H1 (cell line): ENCODE measurements at regions not wholly inside any gene's neighbourhood (a gene's known extent, or its start where the extent isn't known, plus 50 kb on each side); places are given as distances from the start of the nearest gene placed in this dataset.

Experiments used
- ASH2L ChIP-seq: fragments of 200-600, 300-600 bp; sonication (generic); IDR thresholded peaks from one replicate; pipeline ENCODE4 v1.7.1; 2017; ENCODE audit warnings: low read length
- CBX5 ChIP-seq: fragments of 300-800, 300-1000 bp; sonication (generic); IDR thresholded peaks from 2 replicates; pipeline ENCODE4 v1.7.1; 2016; ENCODE audit warnings: antibody characterized with exemption, low read length, low read depth
- CREB1 ChIP-seq: IDR thresholded peaks from 2 replicates; pipeline ENCODE4 v1.6.1; 2012; ENCODE audit warnings: inconsistent platforms
- CTCF ChIP-seq, 3 experiments: IDR thresholded peaks; 1 replicate in 2 of 3; 2 replicates in 1 of 3; pipeline versions ENCODE4 v1.5.1 to v1.6.1; 2011; ENCODE audit warnings: low read length in 3 of 3, mild to moderate bottlenecking in 3 of 3, inconsistent platforms in 2 of 3, low read depth in 1 of 3, moderate library complexity in 1 of 3; ENCODE audit not compliant: insufficient read depth in 1 of 3; ENCODE audit errors: control extremely low read depth in 1 of 3
- EGR1 ChIP-seq: IDR thresholded peaks from 2 replicates; pipeline ENCODE4 v1.6.1; 2011; ENCODE audit warnings: low read depth, low read length, borderline replicate concordance
- EZH2 ChIP-seq: fragments of 200-600 bp; sonication (generic); IDR thresholded peaks from 2 replicates; pipeline ENCODE4 v1.7.1; 2012; ENCODE audit warnings: low read depth, mild to moderate bottlenecking, moderate library complexity, low read length, inconsistent platforms; ENCODE audit not compliant: severe bottlenecking
- TEAD4 ChIP-seq: IDR thresholded peaks from 2 replicates; pipeline ENCODE4 v1.6.1; 2012; ENCODE audit warnings: low read depth, low read length, inconsistent platforms, mixed read lengths
- TF ChIP-seq, protein P1 (sequence below): IDR thresholded peaks from 2 replicates; pipeline ENCODE4 v1.6.1; 2012; ENCODE audit warnings: low read length, inconsistent platforms

DNA sequence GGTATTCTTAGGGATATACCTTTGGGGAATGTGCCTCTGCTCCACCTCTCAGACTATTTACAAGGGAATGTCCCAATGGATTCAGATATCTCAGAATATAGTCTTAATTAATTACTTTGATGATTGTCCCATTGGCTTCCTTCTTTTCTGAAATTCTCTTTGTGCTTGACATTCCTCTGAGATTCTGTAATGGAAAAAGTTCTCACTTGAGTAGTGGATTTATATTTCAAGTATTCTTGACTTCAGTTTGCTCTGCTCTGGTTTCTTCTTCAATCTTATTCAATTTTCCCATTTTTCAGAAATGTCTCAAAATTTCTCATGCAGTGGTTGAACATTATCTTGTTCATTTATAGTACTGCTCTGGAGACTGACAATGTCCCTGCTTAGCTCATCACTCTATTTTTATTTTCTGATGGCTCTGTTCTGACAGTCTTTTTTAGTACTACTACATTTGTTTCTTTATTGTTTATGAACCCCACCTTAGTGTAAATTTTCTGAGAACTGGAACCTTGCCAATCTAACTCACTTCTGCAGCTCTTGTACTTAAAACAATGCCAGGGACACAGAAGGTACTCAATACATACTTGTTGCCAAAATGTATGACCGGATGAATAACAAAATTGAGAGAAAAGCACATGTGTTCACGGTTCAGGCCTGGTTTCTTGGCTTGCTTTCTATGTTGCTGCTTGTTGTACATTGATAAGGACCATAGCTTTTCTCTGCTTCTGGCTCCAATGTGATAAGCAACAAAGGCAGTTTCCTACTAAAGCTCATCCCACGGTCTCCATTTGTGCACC is 471.7 kb downstream of the GASK1B start:
- TF ChIP-seq, protein P1, sequence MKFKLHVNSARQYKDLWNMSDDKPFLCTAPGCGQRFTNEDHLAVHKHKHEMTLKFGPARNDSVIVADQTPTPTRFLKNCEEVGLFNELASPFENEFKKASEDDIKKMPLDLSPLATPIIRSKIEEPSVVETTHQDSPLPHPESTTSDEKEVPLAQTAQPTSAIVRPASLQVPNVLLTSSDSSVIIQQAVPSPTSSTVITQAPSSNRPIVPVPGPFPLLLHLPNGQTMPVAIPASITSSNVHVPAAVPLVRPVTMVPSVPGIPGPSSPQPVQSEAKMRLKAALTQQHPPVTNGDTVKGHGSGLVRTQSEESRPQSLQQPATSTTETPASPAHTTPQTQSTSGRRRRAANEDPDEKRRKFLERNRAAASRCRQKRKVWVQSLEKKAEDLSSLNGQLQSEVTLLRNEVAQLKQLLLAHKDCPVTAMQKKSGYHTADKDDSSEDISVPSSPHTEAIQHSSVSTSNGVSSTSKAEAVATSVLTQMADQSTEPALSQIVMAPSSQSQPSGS: no peak
- TF ChIP-seq CTCF (IDR thresholded peaks at IDR 0.05; ENCODE audit: control extremely low read depth in 1 of 3, insufficient read depth in 1 of 3, low read depth in 1 of 3, low read length in 3 of 3): no peak
- no peak for TF ChIP-seq TEAD4
- no peak for TF ChIP-seq CBX5
- no peak for TF ChIP-seq ASH2L
- no peak for TF ChIP-seq EZH2
- TF ChIP-seq EGR1: no peak
- TF ChIP-seq CREB1: no peak
